ENCODE measurements at regions not wholly inside any gene's neighbourhood (a gene's known extent, or its start where the extent isn't known, plus 50 kb on each side); places are given as distances from the start of the nearest gene placed in this dataset.

DNA sequence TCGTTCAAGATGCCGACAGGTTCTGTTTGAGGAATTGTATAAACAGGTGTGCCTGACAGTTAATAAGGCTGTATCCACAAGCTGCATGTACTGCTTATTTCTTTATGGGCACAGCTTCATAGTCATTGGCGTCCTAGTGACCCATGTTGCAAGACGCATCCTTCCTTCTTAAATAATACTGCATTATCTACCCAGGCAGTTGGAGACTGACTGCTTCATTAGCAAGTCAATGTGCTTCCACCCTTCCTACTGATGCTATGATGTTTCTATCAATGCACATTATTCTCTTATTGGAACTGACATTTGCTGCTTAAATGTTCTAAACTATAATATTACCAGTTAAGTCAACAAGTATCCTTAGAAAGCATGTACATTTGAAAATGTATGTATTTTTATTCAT is 950.0 kb upstream of the MIR17HG start:
- no peak for ATAC-seq
- Histone ChIP-seq H3K9ac (ENCODE audit: low read length) (no peak overlapping the region), H3K4me2 (ENCODE audit: low read length) (no peak overlapping the region)

DNA sequence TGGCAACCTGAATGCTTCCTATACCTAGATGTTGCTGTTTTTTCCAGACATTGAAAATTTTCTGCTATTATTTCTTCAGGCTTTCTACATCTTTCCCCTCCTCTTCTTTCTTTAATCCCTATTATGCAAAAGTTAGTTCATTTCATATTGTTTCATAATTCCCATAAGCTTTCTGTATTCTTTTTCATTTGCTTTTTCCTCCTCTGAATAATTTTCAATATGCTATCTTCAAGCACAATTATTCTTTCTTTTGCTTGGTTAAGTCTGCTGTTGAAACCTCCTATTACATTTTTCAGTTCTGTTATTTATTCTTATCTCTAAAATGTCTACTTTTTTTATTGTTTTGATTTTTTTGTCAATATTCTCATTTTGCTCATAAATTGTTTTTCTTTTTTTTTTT is 947.1 kb upstream of the MIR17HG start:
- Histone ChIP-seq H3K27me3 (ENCODE audit: insufficient read depth, low read length) (no peaks in the 10 kb centered on the region), H3K9me2 (ENCODE audit: insufficient read depth) (no peaks in the 10 kb centered on the region), H3K27ac (ENCODE audit: low read depth, low read length) (no peak overlapping the region), H3K4me1 (ENCODE audit: control insufficient read depth in 1 of 2, insufficient read depth in 2 of 2, low read length in 2 of 2) (no peaks in the 10 kb centered on the region), H3K4me3 (replicated peaks in 1 of 2; ENCODE audit: low read depth in 1 of 2, low read length in 2 of 2) (no peak overlapping the region), H3K4me2 (ENCODE audit: low read length) (no peak overlapping the region), H3K79me2 (ENCODE audit: insufficient read depth, low read length) (no peaks in the 10 kb centered on the region), H4K20me1 (ENCODE audit: insufficient read depth) (no peaks in the 10 kb centered on the region; the same call in 1 of the 2 replicates), H3K9me3 (ENCODE audit: control insufficient read depth in 1 of 2, insufficient read depth in 1 of 2, low read depth in 1 of 2, low read length in 2 of 2) (no peaks in the 10 kb centered on the region; a peak in 1 of 4 replicates), H3K36me3 (ENCODE audit: control insufficient read depth in 1 of 2, insufficient read depth in 2 of 2, low read length in 2 of 2) (no peaks in the 10 kb centered on the region), H2AFZ (ENCODE audit: low read depth, low read length, poor library complexity, severe bottlenecking) (no peak overlapping the region), H3K9ac (ENCODE audit: low read length) (no peak overlapping the region)
- no peak for ATAC-seq
- ChIA-PET CTCF (no interaction called here), RAD21 (ENCODE audit: low non-redundant PET in 1 of 2, low total read pairs in 2 of 2, uncharacterized antibody in 2 of 2, unreplicated experiment in 2 of 2) (no interaction called here), POLR2A (no interaction called here)
- intact Hi-C loops (cut with micrococcal nuclease), result no loop called here
- DNase-seq (ENCODE audit: low read depth, low spot score), result no peak
- BruUV-seq (replicated peaks), result no TSS peak
- TF ChIP-seq, protein P1, sequence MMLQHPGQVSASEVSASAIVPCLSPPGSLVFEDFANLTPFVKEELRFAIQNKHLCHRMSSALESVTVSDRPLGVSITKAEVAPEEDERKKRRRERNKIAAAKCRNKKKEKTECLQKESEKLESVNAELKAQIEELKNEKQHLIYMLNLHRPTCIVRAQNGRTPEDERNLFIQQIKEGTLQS (IDR thresholded peaks at IDR 0.05), result no peak
- TF ChIP-seq EZH2 (IDR thresholded peaks at IDR 0.05) (no peak), FOSL1 (IDR thresholded peaks at IDR 0.05; ENCODE audit: low read depth) (no peak), SRF (IDR thresholded peaks at IDR 0.05; ENCODE audit: low read depth) (no peak), CEBPB (IDR thresholded peaks at IDR 0.05; ENCODE audit: low read depth) (no peak), POLR2AphosphoS5 (IDR thresholded peaks at IDR 0.05; ENCODE audit: low read depth, low read length) (no peak), ELF1 (IDR thresholded peaks at IDR 0.05; ENCODE audit: borderline replicate concordance, low read depth) (no peak), POLR2A (IDR thresholded peaks at IDR 0.05; ENCODE audit: borderline replicate concordance, extremely low read depth, insufficient read depth, insufficient read length) (no peak), ZFX (IDR thresholded peaks at IDR 0.05) (no peak), TCF7L2 (IDR thresholded peaks at IDR 0.05; ENCODE audit: borderline replicate concordance, extremely low read depth, insufficient read depth, insufficient read length) (no peak), JUND (IDR thresholded peaks at IDR 0.05) (no peak), EGR1 (IDR thresholded peaks at IDR 0.05; ENCODE audit: low read depth) (no peak), ZNF274 (IDR thresholded peaks at IDR 0.05; ENCODE audit: low read depth, low read length) (no peak), RAD21 (IDR thresholded peaks at IDR 0.05; ENCODE audit: low read depth) (no peak)
- TF ChIP-seq, protein P2, sequence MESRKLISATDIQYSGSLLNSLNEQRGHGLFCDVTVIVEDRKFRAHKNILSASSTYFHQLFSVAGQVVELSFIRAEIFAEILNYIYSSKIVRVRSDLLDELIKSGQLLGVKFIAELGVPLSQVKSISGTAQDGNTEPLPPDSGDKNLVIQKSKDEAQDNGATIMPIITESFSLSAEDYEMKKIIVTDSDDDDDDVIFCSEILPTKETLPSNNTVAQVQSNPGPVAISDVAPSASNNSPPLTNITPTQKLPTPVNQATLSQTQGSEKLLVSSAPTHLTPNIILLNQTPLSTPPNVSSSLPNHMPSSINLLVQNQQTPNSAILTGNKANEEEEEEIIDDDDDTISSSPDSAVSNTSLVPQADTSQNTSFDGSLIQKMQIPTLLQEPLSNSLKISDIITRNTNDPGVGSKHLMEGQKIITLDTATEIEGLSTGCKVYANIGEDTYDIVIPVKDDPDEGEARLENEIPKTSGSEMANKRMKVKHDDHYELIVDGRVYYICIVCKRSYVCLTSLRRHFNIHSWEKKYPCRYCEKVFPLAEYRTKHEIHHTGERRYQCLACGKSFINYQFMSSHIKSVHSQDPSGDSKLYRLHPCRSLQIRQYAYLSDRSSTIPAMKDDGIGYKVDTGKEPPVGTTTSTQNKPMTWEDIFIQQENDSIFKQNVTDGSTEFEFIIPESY (IDR thresholded peaks at IDR 0.05; ENCODE audit: extremely low read depth, insufficient replicate concordance, low read length), result no peak

More for the DNA sequence above, 950.0 kb upstream of the MIR17HG start:
- Histone ChIP-seq H4K20me1 (ENCODE audit: insufficient read depth) (no peaks in the 10 kb centered on the region; the same call in 1 of the 2 replicates), H3K27ac (ENCODE audit: low read depth, low read length) (no peak overlapping the region), H2AFZ (ENCODE audit: low read depth, low read length, poor library complexity, severe bottlenecking) (no peak overlapping the region), H3K79me2 (ENCODE audit: insufficient read depth, low read length) (no peaks in the 10 kb centered on the region), H3K4me3 (replicated peaks in 1 of 2; ENCODE audit: low read depth in 1 of 2, low read length in 2 of 2) (no peak overlapping the region), H3K27me3 (ENCODE audit: insufficient read depth, low read length) (no peaks in the 10 kb centered on the region), H3K4me1 (ENCODE audit: control insufficient read depth in 1 of 2, insufficient read depth in 2 of 2, low read length in 2 of 2) (no peaks in the 10 kb centered on the region), H3K36me3 (ENCODE audit: control insufficient read depth in 1 of 2, insufficient read depth in 2 of 2, low read length in 2 of 2) (no peaks in the 10 kb centered on the region), H3K9me2 (ENCODE audit: insufficient read depth) (no peaks in the 10 kb centered on the region), H3K9me3 (ENCODE audit: control insufficient read depth in 1 of 2, insufficient read depth in 1 of 2, low read depth in 1 of 2, low read length in 2 of 2) (no peaks in the 10 kb centered on the region; a peak in 1 of 4 replicates)
- ChIA-PET POLR2A (no interaction called here), CTCF (no interaction called here), RAD21 (ENCODE audit: low non-redundant PET in 1 of 2, low total read pairs in 2 of 2, uncharacterized antibody in 2 of 2, unreplicated experiment in 2 of 2) (no interaction called here)
- DNase-seq (ENCODE audit: low read depth, low spot score), result no peak
- TF ChIP-seq ELF1 (IDR thresholded peaks at IDR 0.05; ENCODE audit: borderline replicate concordance, low read depth) (no peak), EZH2 (IDR thresholded peaks at IDR 0.05) (no peak), POLR2AphosphoS5 (IDR thresholded peaks at IDR 0.05; ENCODE audit: low read depth, low read length) (no peak), FOSL1 (IDR thresholded peaks at IDR 0.05; ENCODE audit: low read depth) (no peak), JUND (IDR thresholded peaks at IDR 0.05) (no peak), SP1 (IDR thresholded peaks at IDR 0.05; ENCODE audit: low read depth) (no peak)
- TF ChIP-seq, protein P3, sequence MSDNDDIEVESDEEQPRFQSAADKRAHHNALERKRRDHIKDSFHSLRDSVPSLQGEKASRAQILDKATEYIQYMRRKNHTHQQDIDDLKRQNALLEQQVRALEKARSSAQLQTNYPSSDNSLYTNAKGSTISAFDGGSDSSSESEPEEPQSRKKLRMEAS (IDR thresholded peaks at IDR 0.05), result no peak
- intact Hi-C loops (cut with micrococcal nuclease), result no loop called here
- BruUV-seq (replicated peaks), result no TSS peak

Measured in HCT116 (cell line).